Cardiac muscle cell (in vitro differentiated cells and primary cell): ENCODE measurements at regions not wholly inside any gene's neighbourhood (a gene's known extent, or its start where the extent isn't known, plus 50 kb on each side); places are given as distances from the start of the nearest gene placed in this dataset.

Source experiments
- DNase-seq, 2 donors: peaks; one replicate each; pipeline versions ENCODE4 v3.0.0 to v3.0.0-alpha.2; 2010 to 2017; ENCODE audit warnings: low read depth in 1 of 2, low spot score in 1 of 2
- H3K27ac ChIP-seq: fragments of 200-600 bp; sonication (generic); 2 replicates; pipeline ENCODE4 v1.5.1; 2016
- H3K27me3 ChIP-seq: fragments of 200-600 bp; sonication (generic); 2 replicates; pipeline ENCODE4 v1.6.0; 2016; ENCODE audit warnings: control low read depth
- H3K36me3 ChIP-seq: fragments of 200-600 bp; sonication (generic); 2 replicates; pipeline ENCODE4 v1.5.1; 2016; ENCODE audit warnings: control low read depth
- H3K4me1 ChIP-seq: fragments of 200-600 bp; sonication (generic); 2 replicates; pipeline ENCODE4 v1.8.1; 2017; ENCODE audit warnings: low read depth, mild to moderate bottlenecking, mixed run types
- H3K4me3 ChIP-seq: fragments of 200-600 bp; sonication (generic); 2 replicates; pipeline ENCODE4 v1.5.1; 2016; ENCODE audit warnings: mild to moderate bottlenecking
- H3K9me3 ChIP-seq: fragments of 200-600 bp; sonication (generic); 2 replicates; pipeline ENCODE4 v1.5.1; 2017; ENCODE audit warnings: low read depth, mild to moderate bottlenecking, control low read depth
- TF ChIP-seq, protein P1 (sequence below): IDR thresholded peaks from 2 replicates; pipeline ENCODE4 v1.5.1; 2012; ENCODE audit warnings: low read depth, mild to moderate bottlenecking, low read length

DNA sequence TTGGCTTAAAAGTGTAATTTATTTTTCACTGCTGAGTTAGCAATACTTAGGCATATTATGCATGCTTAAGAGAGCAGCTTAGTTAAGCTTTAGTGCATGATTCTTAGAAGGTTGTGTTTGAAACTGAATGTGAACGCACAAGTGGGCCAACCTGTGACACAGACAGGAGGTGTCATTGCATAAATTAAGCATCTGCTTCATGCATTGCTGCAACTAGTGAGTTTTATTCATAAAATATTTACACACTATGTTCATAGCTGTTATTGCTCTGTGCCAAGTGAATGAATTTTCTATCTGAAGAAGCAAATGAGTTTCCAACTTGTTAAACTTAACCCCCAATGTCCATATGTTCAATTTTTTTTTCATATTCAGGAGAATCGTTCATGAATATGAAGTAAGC, 806.4 kb downstream of the GALR1 start:
- no peaks in the 10 kb centered on the region for H3K9me3 ChIP-seq
- H3K27ac ChIP-seq: no peak overlapping the region
- H3K36me3 ChIP-seq: no peaks in the 10 kb centered on the region
- no peaks in the 10 kb centered on the region for H3K4me1 ChIP-seq
- TF ChIP-seq, protein P1, sequence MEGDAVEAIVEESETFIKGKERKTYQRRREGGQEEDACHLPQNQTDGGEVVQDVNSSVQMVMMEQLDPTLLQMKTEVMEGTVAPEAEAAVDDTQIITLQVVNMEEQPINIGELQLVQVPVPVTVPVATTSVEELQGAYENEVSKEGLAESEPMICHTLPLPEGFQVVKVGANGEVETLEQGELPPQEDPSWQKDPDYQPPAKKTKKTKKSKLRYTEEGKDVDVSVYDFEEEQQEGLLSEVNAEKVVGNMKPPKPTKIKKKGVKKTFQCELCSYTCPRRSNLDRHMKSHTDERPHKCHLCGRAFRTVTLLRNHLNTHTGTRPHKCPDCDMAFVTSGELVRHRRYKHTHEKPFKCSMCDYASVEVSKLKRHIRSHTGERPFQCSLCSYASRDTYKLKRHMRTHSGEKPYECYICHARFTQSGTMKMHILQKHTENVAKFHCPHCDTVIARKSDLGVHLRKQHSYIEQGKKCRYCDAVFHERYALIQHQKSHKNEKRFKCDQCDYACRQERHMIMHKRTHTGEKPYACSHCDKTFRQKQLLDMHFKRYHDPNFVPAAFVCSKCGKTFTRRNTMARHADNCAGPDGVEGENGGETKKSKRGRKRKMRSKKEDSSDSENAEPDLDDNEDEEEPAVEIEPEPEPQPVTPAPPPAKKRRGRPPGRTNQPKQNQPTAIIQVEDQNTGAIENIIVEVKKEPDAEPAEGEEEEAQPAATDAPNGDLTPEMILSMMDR: no peak
- no peak for DNase-seq
- no peak overlapping the region for H3K4me3 ChIP-seq
- no peaks in the 10 kb centered on the region for H3K27me3 ChIP-seq

DNA sequence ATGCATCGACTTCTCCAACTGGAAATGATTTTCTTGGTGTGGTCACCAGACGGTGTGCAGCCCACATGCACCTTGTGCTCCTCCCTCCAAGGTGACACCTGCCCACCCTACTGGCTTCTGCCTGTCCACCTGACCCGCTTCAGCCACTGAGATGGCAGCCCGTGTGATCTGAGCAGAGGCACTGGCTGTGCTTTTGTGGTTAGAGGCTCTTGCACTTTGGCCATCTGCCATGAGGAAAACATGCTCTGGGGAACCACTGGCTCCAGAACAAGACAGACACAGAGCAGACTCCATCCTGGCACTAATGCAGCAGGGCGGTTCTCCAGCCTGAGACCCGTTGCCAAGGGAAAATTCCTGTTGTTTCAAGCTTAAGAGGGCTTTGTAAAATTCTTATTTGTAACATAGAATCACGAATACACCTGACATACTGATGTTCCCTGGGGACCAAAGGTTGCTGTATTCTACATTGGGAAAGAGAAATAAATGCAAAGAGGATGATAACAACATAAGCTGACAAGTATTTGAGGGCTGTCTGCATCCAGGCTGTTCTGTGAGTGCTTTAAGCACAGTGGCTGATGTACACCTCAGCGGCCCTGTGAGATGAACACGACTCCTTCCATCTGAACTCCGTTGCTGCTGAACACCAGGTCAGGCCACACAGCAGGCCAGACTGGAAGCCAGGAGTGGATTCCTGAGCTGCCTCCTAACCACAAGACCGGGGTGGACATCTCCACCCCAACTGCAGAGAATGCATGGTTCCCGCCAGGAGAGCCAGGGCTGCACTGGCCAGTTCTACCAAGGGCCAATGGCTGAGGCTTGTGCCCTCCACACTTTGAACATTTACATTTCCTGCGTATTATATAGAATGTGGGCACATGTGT, 820.4 kb downstream of the GALR1 start:
- TF ChIP-seq, protein P1: no peak
- H3K27ac ChIP-seq: no peak overlapping the region
- no peaks in the 10 kb centered on the region for H3K27me3 ChIP-seq
- no peaks in the 10 kb centered on the region for H3K9me3 ChIP-seq
- no peak for DNase-seq
- no peak overlapping the region for H3K4me3 ChIP-seq
- H3K36me3 ChIP-seq: no peaks in the 10 kb centered on the region
- H3K4me1 ChIP-seq: no peaks in the 10 kb centered on the region

DNA sequence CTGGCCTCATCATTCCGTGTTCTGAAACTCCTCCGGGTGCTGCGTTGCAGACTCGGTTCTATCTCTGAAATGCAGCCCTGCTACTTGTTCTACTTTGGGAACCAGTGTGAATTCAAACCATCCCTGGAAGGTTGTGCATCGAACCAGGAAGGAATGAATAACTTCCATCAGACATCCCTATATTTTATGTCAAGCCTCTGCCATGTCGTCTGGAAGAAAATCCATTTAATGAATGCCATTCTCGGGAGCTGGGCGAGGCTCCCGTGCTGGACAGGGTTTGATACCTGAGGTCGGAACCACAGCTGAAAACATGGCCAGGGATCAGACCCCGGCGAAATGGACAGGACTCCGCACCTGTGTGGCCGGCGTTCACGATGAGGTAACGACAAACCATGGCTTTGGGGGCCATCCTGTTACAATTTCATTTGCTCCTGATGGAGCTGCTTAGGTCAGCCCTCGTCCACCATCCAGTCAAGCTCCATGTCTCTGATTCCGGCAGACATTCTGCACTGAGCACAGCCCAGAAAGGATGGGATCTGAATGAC, 821.6 kb downstream of the GALR1 start:
- Histone ChIP-seq H3K27ac (no peak overlapping the region), H3K36me3 (no peaks in the 10 kb centered on the region), H3K4me3 (no peak overlapping the region), H3K27me3 (no peaks in the 10 kb centered on the region), H3K9me3 (no peaks in the 10 kb centered on the region), H3K4me1 (no peaks in the 10 kb centered on the region)
- TF ChIP-seq, protein P1: no peak
- no peak for DNase-seq

DNA sequence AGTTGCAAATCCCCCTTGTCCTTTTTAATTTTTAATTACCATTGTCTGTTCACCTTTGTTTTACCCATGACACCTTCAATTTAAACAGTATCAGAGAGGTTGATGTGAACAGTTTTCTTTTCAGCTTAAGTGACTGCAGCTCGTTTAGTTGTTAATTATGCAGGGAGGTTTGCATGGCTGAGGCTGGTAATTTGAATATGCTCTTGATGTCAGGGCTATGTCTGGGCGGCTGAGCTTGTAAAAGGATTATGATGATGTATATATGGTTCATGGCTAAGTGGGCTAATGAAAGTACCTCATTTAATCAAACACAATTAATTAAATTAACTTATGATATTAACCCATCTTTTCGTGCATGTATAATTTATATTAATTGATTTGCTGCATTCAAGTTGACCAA, 822.1 kb downstream of the GALR1 start:
- Histone ChIP-seq H3K36me3 (no peaks in the 10 kb centered on the region), H3K27ac (no peak overlapping the region), H3K9me3 (no peaks in the 10 kb centered on the region), H3K4me1 (no peaks in the 10 kb centered on the region), H3K4me3 (no peak overlapping the region), H3K27me3 (no peaks in the 10 kb centered on the region)
- TF ChIP-seq, protein P1: no peak
- DNase-seq: no peak

DNA sequence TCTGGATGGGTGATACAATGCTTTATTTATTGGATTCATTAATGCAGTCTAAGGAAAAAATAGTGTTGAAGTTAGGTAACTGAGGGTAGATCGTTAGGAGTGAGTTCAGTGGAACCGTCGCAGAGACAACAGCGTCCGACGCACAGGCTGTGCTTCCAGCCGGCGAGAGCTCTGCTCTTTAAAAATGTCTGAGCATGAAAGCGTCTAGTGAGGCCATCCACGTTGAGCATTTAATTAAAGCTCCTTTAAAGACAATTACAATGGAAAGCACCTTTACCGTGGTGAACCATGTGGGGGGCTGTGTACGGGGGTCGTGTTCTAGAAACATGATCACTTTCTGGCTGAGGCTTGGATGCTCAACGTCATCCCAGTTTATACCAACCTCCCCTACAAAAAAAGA, 822.7 kb downstream of the GALR1 start:
- H3K36me3 ChIP-seq: no peaks in the 10 kb centered on the region
- H3K27ac ChIP-seq: no peak overlapping the region
- TF ChIP-seq, protein P1: no peak
- no peaks in the 10 kb centered on the region for H3K4me1 ChIP-seq
- H3K9me3 ChIP-seq: no peaks in the 10 kb centered on the region
- H3K27me3 ChIP-seq: no peaks in the 10 kb centered on the region
- DNase-seq: no peak
- H3K4me3 ChIP-seq: no peak overlapping the region
